ENCODE measurements at regions not wholly inside any gene's neighbourhood (a gene's known extent, or its start where the extent isn't known, plus 50 kb on each side); places are given as distances from the start of the nearest gene placed in this dataset.

- no peak for DNase-seq
Measured at GRCh38 chr4:123878976-123879375, 482.4 kb downstream of the SPRY1 start.

DNA sequence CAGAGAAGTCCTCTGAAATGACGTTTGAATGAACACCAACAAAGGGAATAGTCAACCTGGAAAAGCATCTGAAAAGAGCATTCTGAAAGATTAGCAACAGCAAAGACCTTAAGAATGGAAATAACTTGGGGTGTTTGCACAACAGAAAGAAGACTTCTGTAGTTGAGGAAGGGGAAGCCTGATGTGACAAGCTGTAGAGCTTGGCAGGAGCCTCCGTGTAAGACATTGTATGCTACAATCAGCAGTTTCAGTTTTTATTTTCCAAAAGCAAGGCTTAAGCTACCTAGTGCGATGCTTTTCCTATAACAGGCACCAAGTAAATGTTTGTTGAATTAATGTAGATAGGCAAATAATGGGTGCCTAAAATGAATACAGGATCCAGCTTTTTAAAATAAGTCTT, 484.0 kb downstream of the SPRY1 start:
- DNase-seq = no peak

- no peak for DNase-seq
Measured at GRCh38 chr4:123884922-123885321, 488.3 kb downstream of the SPRY1 start.

DNA sequence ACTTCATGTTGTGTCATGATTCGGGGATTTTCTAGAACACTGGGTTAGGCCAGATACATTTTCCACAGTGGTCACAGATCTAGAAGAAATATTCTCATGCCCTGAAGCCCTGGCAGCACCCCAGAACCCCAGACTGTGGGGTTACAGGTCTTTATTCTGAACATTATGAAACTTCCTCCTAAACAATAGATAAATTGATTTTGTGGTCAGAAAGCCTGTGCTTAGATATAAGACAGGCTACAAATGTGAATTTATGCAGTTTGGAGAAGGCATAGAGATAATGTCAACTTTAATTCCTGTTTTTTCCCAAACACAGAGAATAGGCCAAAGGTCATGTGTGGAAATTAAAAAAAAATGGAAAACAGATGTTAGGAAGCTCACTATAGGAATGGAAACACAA, 492.9 kb downstream of the SPRY1 start:
- no peak for DNase-seq

- no peak for DNase-seq
Measured at GRCh38 chr4:123890889-123891288, 494.3 kb downstream of the SPRY1 start.

- DNase-seq = no peak
Measured at GRCh38 chr4:123891881-123892280, 495.3 kb downstream of the SPRY1 start.

DNA sequence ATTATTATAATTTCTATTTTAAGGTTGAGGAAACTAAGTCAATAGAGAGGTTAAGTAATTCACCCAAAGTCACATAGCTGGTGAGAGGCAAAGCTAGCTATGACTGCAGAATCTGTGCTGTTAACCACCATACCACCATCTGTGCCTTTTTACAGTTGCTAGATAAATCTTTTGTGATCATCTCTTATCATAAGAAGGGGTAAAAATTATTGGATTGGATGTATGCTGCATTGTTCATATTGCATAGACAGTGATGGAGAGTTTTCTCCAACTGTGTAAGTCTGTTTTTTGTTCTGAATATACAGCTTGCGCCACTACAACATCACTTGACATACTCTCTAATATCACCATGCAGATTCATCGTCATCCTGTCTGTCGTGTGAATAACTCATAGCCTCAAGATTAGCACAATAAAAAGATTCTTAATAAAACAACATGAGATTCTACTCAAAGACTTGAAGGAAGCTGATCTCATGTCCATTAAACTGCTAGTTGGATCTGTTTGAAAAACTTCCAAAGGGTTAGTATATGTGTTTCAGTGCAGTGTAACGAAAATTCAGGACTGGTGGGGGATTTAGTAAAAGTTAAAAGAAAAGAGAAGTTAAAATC, 495.9 kb downstream of the SPRY1 start:
- DNase-seq = no peak

DNA sequence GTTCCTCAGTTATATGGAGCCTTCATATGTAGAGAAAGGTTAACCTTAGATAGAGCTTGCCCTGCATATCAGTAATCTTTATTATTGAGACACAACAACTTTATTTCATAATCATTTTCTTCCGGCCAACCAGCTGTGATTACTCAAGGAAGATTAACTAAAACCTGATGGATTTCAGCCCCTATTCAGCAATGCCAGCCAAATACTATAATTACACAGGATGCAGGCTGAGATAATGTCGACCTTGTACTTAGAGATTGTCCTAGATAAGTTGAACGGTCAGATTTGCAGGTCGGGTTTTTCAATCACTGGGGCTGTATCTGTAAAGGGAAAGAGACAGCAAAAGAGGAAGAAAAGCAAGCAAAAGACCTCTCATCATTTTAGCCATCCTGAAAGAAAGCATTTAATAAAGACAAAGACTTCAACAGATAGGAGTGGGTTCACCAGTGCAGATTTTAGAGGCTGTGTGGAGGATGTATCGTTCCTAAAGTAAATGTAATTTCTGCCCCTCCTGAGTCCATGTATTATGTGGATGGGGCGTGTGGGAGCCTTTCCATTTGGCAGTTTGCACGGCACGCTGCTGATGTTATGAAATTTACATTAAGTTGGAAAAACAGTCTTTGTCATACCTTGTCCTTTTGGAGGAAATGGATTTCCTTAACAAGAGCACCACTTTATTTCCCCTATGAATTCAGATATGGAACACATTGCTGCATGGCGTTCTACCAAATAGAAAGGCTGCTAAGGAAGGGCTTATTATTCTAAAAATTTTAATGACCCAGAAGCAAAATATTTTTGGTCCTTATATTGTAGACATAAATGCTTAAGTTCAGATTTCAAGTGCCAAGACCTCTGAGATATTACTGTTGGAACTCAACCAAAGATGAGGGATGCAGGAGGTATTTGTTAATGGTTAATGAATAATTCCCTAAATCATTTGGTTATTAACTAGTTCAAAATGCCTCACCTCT, 496.7 kb downstream of the SPRY1 start:
- peak; percentile 84 for DNase-seq

GRCh38 chr4:123896446-123897071, 500.0 kb downstream of the SPRY1 start:
- peak; percentile 43 for DNase-seq

DNA sequence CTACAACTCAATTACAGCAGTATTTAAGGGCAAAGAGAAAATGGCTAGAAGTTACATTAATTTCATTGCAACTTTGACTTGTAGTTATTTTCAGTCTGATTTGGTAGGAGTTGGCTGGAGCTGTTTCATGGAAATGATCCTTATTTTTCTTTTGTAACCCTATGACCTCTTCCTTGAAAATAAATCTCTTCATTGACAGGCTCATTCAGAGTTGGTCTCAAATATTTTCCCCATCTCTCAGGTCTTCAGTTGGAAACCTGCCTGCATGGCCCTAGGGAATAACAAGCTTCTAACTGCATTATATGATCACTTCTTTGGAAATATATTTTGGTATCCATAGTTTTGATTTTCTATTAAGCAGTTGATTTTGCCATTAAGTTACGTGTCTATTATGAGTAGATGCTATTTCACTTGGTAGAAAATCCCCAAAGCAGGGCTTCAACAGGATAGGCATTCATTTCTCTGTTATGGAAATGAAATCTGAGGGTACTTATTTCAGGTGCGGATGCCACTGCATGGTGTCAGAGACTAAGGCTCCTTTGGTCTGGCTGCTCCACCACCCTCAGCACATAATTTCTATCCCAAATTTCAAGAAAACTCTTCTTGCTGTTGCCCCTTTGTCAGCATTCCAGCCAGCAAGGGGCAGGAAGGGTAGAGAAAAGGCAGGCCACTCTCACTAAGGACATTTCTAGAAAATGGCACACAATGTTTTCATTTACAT, 502.5 kb downstream of the SPRY1 start:
- DNase-seq = no peak

- no peak for DNase-seq
Measured at GRCh38 chr4:123904882-123905281, 508.3 kb downstream of the SPRY1 start.

GRCh38 chr4:123913598-123913997, 517.0 kb downstream of the SPRY1 start:
- no peak for DNase-seq

DNA sequence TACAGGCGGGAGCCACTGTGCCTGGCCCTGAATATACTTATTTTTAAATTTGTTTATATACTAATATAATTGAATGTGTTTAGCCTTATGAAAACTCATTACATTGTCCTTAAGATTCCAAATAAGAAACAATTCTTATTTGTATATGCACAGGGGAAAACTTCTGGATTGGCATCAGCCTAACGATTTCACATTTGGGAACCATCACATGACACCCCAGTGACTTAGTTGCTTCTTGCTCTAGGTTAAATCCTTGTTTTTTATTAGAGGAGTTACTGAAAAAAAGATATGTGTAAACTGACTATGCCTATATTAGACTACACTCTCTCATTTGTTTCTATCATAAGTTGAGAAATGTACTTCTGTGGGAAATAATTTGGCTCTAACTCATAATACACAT, 520.2 kb downstream of the SPRY1 start:
- DNase-seq = no peak

- DNase-seq = no peak
Measured at GRCh38 chr4:123919576-123920098, 523.0 kb downstream of the SPRY1 start.

GRCh38 chr4:123921339-123921738, 524.7 kb downstream of the SPRY1 start:
- no peak for DNase-seq

- no peak for DNase-seq
Measured at GRCh38 chr4:123922847-123923246, 526.3 kb downstream of the SPRY1 start.

DNA sequence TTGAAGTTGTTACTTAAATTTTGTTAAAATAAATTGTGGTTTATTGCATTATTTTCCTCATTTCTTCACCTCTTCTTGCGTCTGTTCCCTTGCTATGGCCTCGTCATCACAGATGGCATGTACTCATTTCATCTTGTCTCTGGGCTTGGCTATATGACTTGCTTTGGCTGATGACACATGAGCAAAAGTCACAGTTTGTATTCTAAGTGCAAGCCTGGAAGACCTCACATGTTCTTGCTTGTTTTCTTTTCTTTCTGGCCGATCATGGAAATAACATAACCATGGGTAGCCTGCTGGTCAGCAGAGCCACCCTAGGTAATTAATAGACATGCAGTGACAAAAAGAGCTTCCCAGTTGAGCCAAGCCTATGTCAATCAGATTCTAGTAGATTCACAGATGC, 527.9 kb downstream of the SPRY1 start:
- no peak for DNase-seq

- no peak for DNase-seq
Measured at GRCh38 chr4:123929565-123929964, 533.0 kb downstream of the SPRY1 start.

GRCh38 chr4:123930996-123931395, 534.4 kb downstream of the SPRY1 start:
- DNase-seq = no peak

DNA sequence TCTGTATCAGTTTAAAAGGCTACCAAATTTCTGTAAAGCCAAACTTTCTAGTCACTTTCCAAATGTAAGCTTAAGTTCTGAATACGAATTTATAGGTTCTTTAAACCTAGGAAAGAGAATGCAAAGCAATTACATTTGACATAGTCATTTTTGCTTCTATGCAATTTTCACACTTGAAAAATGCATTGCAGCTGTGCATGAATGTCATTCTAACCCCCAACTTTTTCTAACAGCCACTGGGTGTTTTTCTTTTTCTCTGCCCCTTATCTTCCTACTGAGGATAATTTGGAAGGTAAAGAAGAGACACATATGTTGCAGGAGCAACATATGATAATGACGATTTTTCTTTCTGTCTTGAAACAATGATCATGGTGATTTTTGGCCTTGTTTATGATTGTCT, 537.5 kb downstream of the SPRY1 start:
- DNase-seq = no peak

DNA sequence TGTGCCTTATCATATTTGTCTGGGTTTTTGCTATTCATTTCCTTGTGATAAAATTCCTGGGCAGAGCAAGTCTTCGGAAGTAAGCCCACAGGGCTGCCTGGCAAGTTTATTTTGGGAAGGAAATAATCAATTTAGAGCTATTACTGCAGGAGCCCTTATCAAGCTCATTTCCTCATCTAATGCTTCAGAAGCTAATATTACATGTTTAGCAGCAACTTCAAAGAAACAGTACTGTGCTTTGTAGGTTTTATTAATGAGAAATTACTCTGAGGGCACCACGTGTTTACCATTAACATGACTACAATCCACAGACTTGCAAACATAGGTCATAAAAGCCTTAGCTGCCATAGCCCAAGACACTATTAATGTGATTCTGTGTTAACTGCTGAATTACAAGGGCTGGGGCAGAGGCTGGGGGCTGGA, 540.0 kb downstream of the SPRY1 start:
- DNase-seq = no peak

DNA sequence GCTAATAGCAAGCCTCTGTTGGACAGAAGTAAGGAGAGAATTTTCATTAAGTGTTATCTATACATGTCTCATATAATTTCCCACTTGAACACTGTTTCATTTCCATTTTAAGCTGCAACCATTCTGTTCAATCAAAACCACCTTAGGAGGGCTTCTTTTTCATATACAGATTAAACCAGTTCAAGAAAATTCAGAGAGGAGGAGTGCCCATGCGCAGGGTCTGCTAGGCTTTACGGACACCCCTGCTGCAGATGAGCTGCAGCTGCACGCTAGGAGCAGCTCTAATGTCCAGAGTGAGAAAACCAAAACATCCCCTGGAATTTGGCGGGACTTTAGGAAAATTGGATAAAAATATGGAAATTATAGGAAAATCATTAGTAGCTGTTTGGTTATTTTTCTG, 541.0 kb downstream of the SPRY1 start:
- DNase-seq = peak; percentile 62
